Mesothelial cell of epicardium (in vitro differentiated cells): ENCODE measurements at regions not wholly inside any gene's neighbourhood (a gene's known extent, or its start where the extent isn't known, plus 50 kb on each side); places are given as distances from the start of the nearest gene placed in this dataset.

Experiments
- DNase-seq, 2 experiments: peaks; one replicate each; pipeline ENCODE4 v3.0.0; 2021; ENCODE audit warnings: low spot score in 2 of 2; ENCODE audit not compliant: unreplicated experiment in 2 of 2
- H3K27ac Mint-ChIP-seq: 2 replicates; pipeline ENCODE4 v1.8.0; 2021; ENCODE audit warnings: mixed read lengths
- H3K27me3 Mint-ChIP-seq: 2 replicates; pipeline ENCODE4 v1.8.0; 2021; ENCODE audit warnings: low read depth, mixed read lengths
- H3K36me3 Mint-ChIP-seq: 2 replicates; pipeline ENCODE4 v1.8.0; 2021; ENCODE audit warnings: mixed read lengths
- H3K4me1 Mint-ChIP-seq: 2 replicates; pipeline ENCODE4 v1.8.0; 2021; ENCODE audit warnings: mixed read lengths
- H3K4me3 Mint-ChIP-seq: 2 replicates; pipeline ENCODE4 v1.8.0; 2021; ENCODE audit warnings: mild to moderate bottlenecking, moderate library complexity, mixed read lengths
- H3K9me3 Mint-ChIP-seq: 2 replicates; pipeline ENCODE4 v1.8.0; 2021; ENCODE audit warnings: mixed read lengths
- TF ChIP-seq, protein P1 (sequence below): fragments of 200-600 bp; sonication (generic); IDR thresholded peaks from one replicate; pipeline ENCODE4 v1.5.0; 2021; ENCODE audit warnings: antibody characterized with exemption; ENCODE audit not compliant: unreplicated experiment

DNA sequence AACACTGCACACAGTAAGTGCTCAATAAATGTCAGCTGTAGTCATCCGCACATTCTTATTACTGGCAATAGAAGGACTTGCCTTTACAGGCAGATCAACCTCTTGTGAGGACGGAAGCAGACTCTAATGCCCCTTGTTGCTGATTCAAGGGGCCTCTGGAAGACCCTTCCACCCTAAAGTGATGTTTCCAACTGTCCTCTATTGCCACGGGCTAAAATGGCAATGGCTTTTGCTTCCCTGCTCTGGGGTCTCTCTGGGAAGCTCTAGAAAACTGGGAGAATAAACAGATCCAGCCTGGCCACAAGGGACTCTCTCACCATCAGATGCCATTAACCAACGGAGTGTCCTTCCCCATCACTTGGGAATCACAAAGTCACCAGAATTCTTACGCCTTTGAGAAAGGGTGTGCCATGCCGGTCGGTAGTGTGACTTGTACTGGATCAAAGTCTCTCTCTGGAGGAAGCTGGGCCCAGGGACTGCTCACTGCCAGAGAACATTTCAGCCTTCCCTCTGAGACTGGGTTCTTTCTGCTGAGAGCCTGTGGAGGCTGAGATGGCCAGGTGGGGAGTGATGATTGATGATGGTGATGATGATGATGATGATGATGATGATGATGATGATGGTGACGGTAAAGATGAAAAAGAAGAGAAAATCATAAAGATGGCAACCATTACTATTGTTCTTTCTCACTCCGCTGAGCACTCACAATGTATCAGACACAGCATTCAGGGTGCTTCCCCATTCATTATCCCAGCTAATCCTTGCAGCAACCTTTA lies 146.8 kb downstream of the CYLD start:
- no peak overlapping the region for H3K4me3 Mint-ChIP-seq
- no peaks in the 10 kb centered on the region for H3K4me1 Mint-ChIP-seq
- no peaks in the 10 kb centered on the region for H3K9me3 Mint-ChIP-seq
- H3K27me3 Mint-ChIP-seq, result peaks cover 50% of the 10 kb centered on the region
- no peak overlapping the region for H3K27ac Mint-ChIP-seq
- no peak for DNase-seq
- H3K36me3 Mint-ChIP-seq, result no peaks in the 10 kb centered on the region
- TF ChIP-seq, protein P1, sequence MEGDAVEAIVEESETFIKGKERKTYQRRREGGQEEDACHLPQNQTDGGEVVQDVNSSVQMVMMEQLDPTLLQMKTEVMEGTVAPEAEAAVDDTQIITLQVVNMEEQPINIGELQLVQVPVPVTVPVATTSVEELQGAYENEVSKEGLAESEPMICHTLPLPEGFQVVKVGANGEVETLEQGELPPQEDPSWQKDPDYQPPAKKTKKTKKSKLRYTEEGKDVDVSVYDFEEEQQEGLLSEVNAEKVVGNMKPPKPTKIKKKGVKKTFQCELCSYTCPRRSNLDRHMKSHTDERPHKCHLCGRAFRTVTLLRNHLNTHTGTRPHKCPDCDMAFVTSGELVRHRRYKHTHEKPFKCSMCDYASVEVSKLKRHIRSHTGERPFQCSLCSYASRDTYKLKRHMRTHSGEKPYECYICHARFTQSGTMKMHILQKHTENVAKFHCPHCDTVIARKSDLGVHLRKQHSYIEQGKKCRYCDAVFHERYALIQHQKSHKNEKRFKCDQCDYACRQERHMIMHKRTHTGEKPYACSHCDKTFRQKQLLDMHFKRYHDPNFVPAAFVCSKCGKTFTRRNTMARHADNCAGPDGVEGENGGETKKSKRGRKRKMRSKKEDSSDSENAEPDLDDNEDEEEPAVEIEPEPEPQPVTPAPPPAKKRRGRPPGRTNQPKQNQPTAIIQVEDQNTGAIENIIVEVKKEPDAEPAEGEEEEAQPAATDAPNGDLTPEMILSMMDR, result no peak

DNA sequence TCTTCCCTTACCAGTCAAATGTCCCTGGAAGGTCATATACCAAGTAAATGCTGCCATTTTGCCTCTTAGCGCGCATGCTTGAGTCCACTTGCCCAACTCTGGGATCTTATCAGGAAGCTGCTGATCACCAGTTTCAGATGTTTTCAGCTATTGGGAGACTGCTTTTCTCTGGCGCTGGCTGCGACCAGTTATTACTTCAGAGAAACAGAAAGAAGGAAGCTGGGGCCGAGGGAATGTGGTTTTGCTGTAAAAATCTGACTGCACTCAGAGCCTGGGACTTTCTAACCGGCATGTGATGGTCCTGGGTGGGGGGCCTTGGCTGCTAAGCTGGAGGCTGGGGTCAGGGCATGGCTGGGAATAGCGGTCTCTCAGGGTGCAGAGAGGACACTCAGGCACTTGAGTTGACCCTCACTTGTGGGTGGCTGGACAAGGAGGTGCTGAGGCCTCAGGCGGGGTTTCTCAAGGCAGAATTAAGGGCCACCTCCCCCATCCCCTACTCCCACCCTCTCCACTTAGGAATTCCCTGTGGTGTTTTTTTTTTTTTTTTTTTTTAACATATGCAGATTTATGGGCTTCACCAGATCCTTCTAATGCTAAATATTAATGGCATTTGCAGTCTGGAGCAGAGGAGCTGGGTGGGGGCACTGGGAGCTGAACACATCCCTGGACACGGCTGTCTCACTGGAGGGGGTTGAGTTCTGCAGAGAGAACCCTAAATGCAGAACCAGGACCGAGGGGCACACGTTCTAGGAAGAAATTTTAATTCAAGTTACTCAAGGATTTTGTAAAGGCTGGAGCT lies 145.8 kb downstream of the CYLD start:
- Mint-ChIP-seq H3K4me1 (no peaks in the 10 kb centered on the region), H3K4me3 (no peak overlapping the region), H3K27ac (no peak overlapping the region), H3K36me3 (no peaks in the 10 kb centered on the region), H3K27me3 (peaks cover 45% of the 10 kb centered on the region), H3K9me3 (no peaks in the 10 kb centered on the region)
- TF ChIP-seq, protein P1, result no peak
- DNase-seq, result no peak

DNA sequence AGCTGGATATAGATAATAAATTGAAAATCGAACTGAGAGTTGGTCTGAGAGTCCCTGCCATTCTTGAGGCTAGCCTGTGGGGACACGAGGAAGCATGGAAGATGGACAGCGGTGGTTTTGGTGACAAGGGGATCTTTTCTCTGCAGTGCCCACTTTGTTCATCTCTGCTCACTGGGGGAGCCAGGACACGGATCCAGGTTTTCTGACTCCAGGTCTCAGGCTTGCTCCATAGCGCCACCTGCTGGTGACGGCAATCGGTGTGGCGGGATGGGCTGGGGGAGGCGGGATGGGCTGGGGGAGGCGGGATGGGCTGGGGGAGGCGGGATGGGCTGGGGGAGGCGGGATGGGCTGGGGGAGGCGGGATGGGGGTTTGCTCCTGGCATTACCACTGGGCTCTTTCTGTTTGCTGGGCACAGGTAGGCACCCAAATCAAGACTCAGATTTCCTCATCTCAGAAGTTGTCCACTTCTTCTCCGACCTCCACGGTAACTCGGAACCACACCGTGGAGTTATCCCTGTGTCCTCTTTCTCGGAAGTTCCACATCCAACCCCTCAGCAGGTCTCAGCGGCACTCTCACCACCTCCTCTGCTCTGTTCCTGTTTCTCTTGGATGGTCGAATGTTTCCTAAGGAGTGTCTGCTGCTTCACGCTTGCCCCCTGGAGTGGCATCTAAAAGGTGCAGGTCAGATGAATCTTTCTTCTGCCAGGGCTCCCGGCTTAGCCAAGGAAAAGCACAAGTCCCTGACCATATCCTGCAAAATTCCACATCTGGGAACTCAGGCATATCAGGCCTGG lies 142.4 kb downstream of the CYLD start:
- Mint-ChIP-seq H3K4me1 (no peaks in the 10 kb centered on the region), H3K27me3 (peaks cover 38% of the 10 kb centered on the region), H3K9me3 (no peaks in the 10 kb centered on the region), H3K4me3 (no peak overlapping the region), H3K36me3 (no peaks in the 10 kb centered on the region), H3K27ac (no peak overlapping the region)
- DNase-seq, result no peak
- TF ChIP-seq, protein P1, result no peak

DNA sequence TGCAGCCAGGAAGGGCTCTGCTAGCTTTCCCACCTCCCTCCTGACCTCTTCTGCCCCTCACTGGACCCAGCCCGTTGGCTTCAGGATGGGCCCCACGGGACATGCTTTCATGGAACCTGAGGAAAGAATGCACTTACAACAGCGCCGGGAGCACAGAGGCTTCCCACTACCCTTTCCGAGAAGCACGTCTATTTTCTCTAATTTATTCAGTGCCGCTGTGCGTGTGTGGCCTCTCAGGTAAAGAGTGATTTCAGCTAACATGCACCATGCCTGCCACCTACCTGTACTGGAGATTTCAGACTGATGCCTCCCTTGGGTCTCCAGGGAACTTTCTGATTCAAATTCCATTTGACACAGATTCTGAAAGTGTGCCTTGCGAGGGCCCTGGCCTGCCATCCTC lies 140.1 kb downstream of the CYLD start:
- Mint-ChIP-seq H3K4me1 (no peaks in the 10 kb centered on the region), H3K4me3 (no peak overlapping the region), H3K27ac (no peak overlapping the region), H3K27me3 (peaks cover 51% of the 10 kb centered on the region), H3K9me3 (no peaks in the 10 kb centered on the region), H3K36me3 (no peaks in the 10 kb centered on the region)
- no peak for DNase-seq
- TF ChIP-seq, protein P1, result no peak

DNA sequence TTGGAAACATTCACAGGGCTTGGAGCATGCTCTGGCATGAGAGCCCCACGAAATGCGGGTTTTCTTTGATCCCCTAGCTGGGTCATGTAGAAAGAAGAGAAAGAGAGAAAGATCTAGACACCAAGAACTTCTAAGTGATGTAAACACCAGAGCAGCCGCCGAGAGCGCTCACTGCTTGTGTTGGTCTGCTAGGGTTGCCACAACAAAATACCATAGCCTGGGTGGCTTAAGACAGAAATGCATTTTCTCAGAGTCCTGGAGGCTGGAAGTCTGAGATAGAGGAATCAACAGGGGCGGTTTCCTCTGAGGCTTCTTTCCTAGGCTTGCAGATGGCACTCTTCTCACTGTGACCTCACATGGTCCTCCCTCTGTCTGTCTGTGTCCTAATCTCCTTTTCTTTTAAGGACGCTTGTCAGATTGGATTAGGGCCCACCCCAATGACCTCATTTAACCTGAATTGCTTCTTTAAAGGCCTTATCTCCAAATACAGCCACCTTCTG lies 139.5 kb downstream of the CYLD start:
- H3K4me1 Mint-ChIP-seq, result no peaks in the 10 kb centered on the region
- no peak overlapping the region for H3K27ac Mint-ChIP-seq

More for the DNA sequence above, 139.5 kb downstream of the CYLD start:
- Mint-ChIP-seq H3K4me3 (no peak overlapping the region), H3K9me3 (no peaks in the 10 kb centered on the region), H3K36me3 (no peaks in the 10 kb centered on the region), H3K27me3 (peaks cover 51% of the 10 kb centered on the region)
- DNase-seq, result no peak
- TF ChIP-seq, protein P1, result no peak
